ENCODE measurements at regions not wholly inside any gene's neighbourhood (a gene's known extent, or its start where the extent isn't known, plus 50 kb on each side); places are given as distances from the start of the nearest gene placed in this dataset.

- FAIRE-seq (no peak), DNase-seq (ENCODE audit: low read depth, low spot score) (no peak)
- dilution Hi-C loops (cut with MboI; ENCODE audit: extremely low pct_ligation_motif_present, low sequenced_read_pairs) = no loop called here
- no peak overlapping the region for H3K4me2 ChIP-seq (ENCODE audit: control insufficient read depth, extremely low read depth, insufficient read depth, low read depth, low read length)
- H3K27ac ChIP-seq (ENCODE audit: control insufficient read depth, insufficient read depth, low read length) = no peak overlapping the region
- no peak overlapping the region for H2AFZ ChIP-seq (ENCODE audit: control insufficient read depth, low read length)
- H3K79me2 ChIP-seq (ENCODE audit: control insufficient read depth, insufficient read depth, low read length) = no peaks in the 10 kb centered on the region
- H3K9me1 ChIP-seq (ENCODE audit: control insufficient read depth, extremely low read depth, insufficient read depth, low read length) = no peaks in the 10 kb centered on the region
- H3K27me3 ChIP-seq (ENCODE audit: control insufficient read depth, extremely low read depth, insufficient read depth, low read length) = no peaks in the 10 kb centered on the region
- no peak overlapping the region for H3K4me3 ChIP-seq (ENCODE audit: control insufficient read depth in 2 of 3, extremely low read depth in 1 of 3, insufficient read depth in 2 of 3, low read depth in 1 of 3, low read length in 3 of 3)
- no peaks in the 10 kb centered on the region for H3K4me1 ChIP-seq (ENCODE audit: control insufficient read depth, extremely low read depth, insufficient read depth, low read length)
- no peak for TF ChIP-seq EZH2 (IDR thresholded peaks at IDR 0.05; ENCODE audit: low read length)
- TF ChIP-seq, protein P1, sequence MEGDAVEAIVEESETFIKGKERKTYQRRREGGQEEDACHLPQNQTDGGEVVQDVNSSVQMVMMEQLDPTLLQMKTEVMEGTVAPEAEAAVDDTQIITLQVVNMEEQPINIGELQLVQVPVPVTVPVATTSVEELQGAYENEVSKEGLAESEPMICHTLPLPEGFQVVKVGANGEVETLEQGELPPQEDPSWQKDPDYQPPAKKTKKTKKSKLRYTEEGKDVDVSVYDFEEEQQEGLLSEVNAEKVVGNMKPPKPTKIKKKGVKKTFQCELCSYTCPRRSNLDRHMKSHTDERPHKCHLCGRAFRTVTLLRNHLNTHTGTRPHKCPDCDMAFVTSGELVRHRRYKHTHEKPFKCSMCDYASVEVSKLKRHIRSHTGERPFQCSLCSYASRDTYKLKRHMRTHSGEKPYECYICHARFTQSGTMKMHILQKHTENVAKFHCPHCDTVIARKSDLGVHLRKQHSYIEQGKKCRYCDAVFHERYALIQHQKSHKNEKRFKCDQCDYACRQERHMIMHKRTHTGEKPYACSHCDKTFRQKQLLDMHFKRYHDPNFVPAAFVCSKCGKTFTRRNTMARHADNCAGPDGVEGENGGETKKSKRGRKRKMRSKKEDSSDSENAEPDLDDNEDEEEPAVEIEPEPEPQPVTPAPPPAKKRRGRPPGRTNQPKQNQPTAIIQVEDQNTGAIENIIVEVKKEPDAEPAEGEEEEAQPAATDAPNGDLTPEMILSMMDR (optimal IDR thresholded peaks at IDR 0.05 in 1 of 3, IDR thresholded peaks at IDR 0.05 in 1 of 3, conservative IDR thresholded peaks at IDR 0.05 in 1 of 3; ENCODE audit: extremely low read depth in 1 of 3, insufficient read depth in 2 of 3, low read length in 3 of 3) = no peak
- no peak overlapping the region for H3K9ac ChIP-seq (ENCODE audit: control insufficient read depth, extremely low read depth, insufficient read depth, low read length)
- no peaks in the 10 kb centered on the region for H4K20me1 ChIP-seq (ENCODE audit: control insufficient read depth, extremely low read depth, insufficient read depth, low read length)
- no peaks in the 10 kb centered on the region for H3K9me3 ChIP-seq (ENCODE audit: control insufficient read depth, low read depth, low read length)
- no peaks in the 10 kb centered on the region for H3K36me3 ChIP-seq (ENCODE audit: control insufficient read depth in 2 of 2, extremely low read depth in 1 of 2, insufficient read depth in 2 of 2, low read length in 2 of 2)
Measured at GRCh38 chr12:42809226-42809625, 219.7 kb upstream of the PRICKLE1 start.

GRCh38 chr12:42807766-42808165 is 218.2 kb upstream of the PRICKLE1 start:
- no peak overlapping the region for H3K4me2 ChIP-seq (ENCODE audit: control insufficient read depth, extremely low read depth, insufficient read depth, low read depth, low read length)
- H3K79me2 ChIP-seq (ENCODE audit: control insufficient read depth, insufficient read depth, low read length) = no peaks in the 10 kb centered on the region
- no peak for FAIRE-seq
- no peaks in the 10 kb centered on the region for H3K4me1 ChIP-seq (ENCODE audit: control insufficient read depth, extremely low read depth, insufficient read depth, low read length)
- H3K36me3 ChIP-seq (ENCODE audit: control insufficient read depth in 2 of 2, extremely low read depth in 1 of 2, insufficient read depth in 2 of 2, low read length in 2 of 2) = no peaks in the 10 kb centered on the region
- dilution Hi-C loops (cut with MboI; ENCODE audit: extremely low pct_ligation_motif_present, low sequenced_read_pairs) = no loop called here
- no peaks in the 10 kb centered on the region for H4K20me1 ChIP-seq (ENCODE audit: control insufficient read depth, extremely low read depth, insufficient read depth, low read length)
- TF ChIP-seq EZH2 (IDR thresholded peaks at IDR 0.05; ENCODE audit: low read length) = no peak
- TF ChIP-seq, protein P1 (optimal IDR thresholded peaks at IDR 0.05 in 1 of 3, IDR thresholded peaks at IDR 0.05 in 1 of 3, conservative IDR thresholded peaks at IDR 0.05 in 1 of 3; ENCODE audit: extremely low read depth in 1 of 3, insufficient read depth in 2 of 3, low read length in 3 of 3) = no peak
- no peaks in the 10 kb centered on the region for H3K9me3 ChIP-seq (ENCODE audit: control insufficient read depth, low read depth, low read length)
- H3K27ac ChIP-seq (ENCODE audit: control insufficient read depth, insufficient read depth, low read length) = no peak overlapping the region
- H3K27me3 ChIP-seq (ENCODE audit: control insufficient read depth, extremely low read depth, insufficient read depth, low read length) = no peaks in the 10 kb centered on the region
- no peak overlapping the region for H3K9ac ChIP-seq (ENCODE audit: control insufficient read depth, extremely low read depth, insufficient read depth, low read length)
- no peak overlapping the region for H2AFZ ChIP-seq (ENCODE audit: control insufficient read depth, low read length)
- no peak overlapping the region for H3K4me3 ChIP-seq (ENCODE audit: control insufficient read depth in 2 of 3, extremely low read depth in 1 of 3, insufficient read depth in 2 of 3, low read depth in 1 of 3, low read length in 3 of 3)
- DNase-seq (ENCODE audit: low read depth, low spot score) = no peak
- no peaks in the 10 kb centered on the region for H3K9me1 ChIP-seq (ENCODE audit: control insufficient read depth, extremely low read depth, insufficient read depth, low read length)

Data from keratinocyte (primary cell).